ENCODE measurements at regions not wholly inside any gene's neighbourhood (a gene's known extent, or its start where the extent isn't known, plus 50 kb on each side); places are given as distances from the start of the nearest gene placed in this dataset.

GRCh38 chr21:28543975-28544374, 448.7 kb downstream of the LTN1 start:
- H4K20me1 ChIP-seq (ENCODE audit: control insufficient read depth, insufficient read depth, low read depth, low read length), result no peaks in the 10 kb centered on the region
- no peak for TF ChIP-seq CTCF (IDR thresholded peaks at IDR 0.05; ENCODE audit: low read depth, low read length, poor library complexity, severe bottlenecking)
- no peak for TF ChIP-seq EZH2phosphoT487 (IDR thresholded peaks at IDR 0.05; ENCODE audit: borderline replicate concordance, low read length)
- H3K27ac ChIP-seq (ENCODE audit: low read depth, low read length), result no peak overlapping the region
- H3K9me3 ChIP-seq (ENCODE audit: control insufficient read depth, insufficient read depth, low read length), result no peaks in the 10 kb centered on the region
- no peaks in the 10 kb centered on the region for H3K9me2 ChIP-seq (replicated peaks; ENCODE audit: control insufficient read depth, low read length)
- H3K36me3 ChIP-seq (ENCODE audit: control insufficient read depth, low read length), result no peaks in the 10 kb centered on the region
- no peaks in the 10 kb centered on the region for H3F3A ChIP-seq (ENCODE audit: control insufficient read depth, insufficient read depth)
- H3K27me3 ChIP-seq (ENCODE audit: control insufficient read depth, low read length), result no peaks in the 10 kb centered on the region
- H3K79me2 ChIP-seq (ENCODE audit: control insufficient read depth, low read length), result no peaks in the 10 kb centered on the region
- H3K4me2 ChIP-seq (ENCODE audit: low read length), result no peak overlapping the region
- no peak overlapping the region for H3K4me3 ChIP-seq (ENCODE audit: low read length)
- no peaks in the 10 kb centered on the region for H3K4me1 ChIP-seq (ENCODE audit: control insufficient read depth, low read length)

GRCh38 chr21:28541371-28542112, 451.1 kb downstream of the LTN1 start:
- Histone ChIP-seq H3K27me3 (ENCODE audit: control insufficient read depth, low read length) (no peaks in the 10 kb centered on the region), H3K9me3 (ENCODE audit: control insufficient read depth, insufficient read depth, low read length) (no peaks in the 10 kb centered on the region), H3K36me3 (ENCODE audit: control insufficient read depth, low read length) (no peaks in the 10 kb centered on the region), H3K4me3 (ENCODE audit: low read length) (no peak overlapping the region), H3K79me2 (ENCODE audit: control insufficient read depth, low read length) (no peaks in the 10 kb centered on the region), H3K4me1 (ENCODE audit: control insufficient read depth, low read length) (no peaks in the 10 kb centered on the region), H3F3A (ENCODE audit: control insufficient read depth, insufficient read depth) (no peaks in the 10 kb centered on the region), H3K4me2 (ENCODE audit: low read length) (no peak overlapping the region), H3K9me2 (replicated peaks; ENCODE audit: control insufficient read depth, low read length) (no peaks in the 10 kb centered on the region), H3K27ac (ENCODE audit: low read depth, low read length) (no peak overlapping the region), H4K20me1 (ENCODE audit: control insufficient read depth, insufficient read depth, low read depth, low read length) (no peaks in the 10 kb centered on the region)
- no peak for TF ChIP-seq EZH2phosphoT487 (IDR thresholded peaks at IDR 0.05; ENCODE audit: borderline replicate concordance, low read length)
- TF ChIP-seq CTCF (IDR thresholded peaks at IDR 0.05; ENCODE audit: low read depth, low read length, poor library complexity, severe bottlenecking), result no peak

GRCh38 chr21:28540514-28540913, 452.2 kb downstream of the LTN1 start:
- no peak overlapping the region for H3K4me3 ChIP-seq (ENCODE audit: low read length)
- TF ChIP-seq CTCF (IDR thresholded peaks at IDR 0.05; ENCODE audit: low read depth, low read length, poor library complexity, severe bottlenecking) (no peak), EZH2phosphoT487 (IDR thresholded peaks at IDR 0.05; ENCODE audit: borderline replicate concordance, low read length) (no peak)
- H3K27me3 ChIP-seq (ENCODE audit: control insufficient read depth, low read length), result no peaks in the 10 kb centered on the region
- H3F3A ChIP-seq (ENCODE audit: control insufficient read depth, insufficient read depth), result no peaks in the 10 kb centered on the region
- H3K36me3 ChIP-seq (ENCODE audit: control insufficient read depth, low read length), result no peaks in the 10 kb centered on the region
- H3K9me3 ChIP-seq (ENCODE audit: control insufficient read depth, insufficient read depth, low read length), result no peaks in the 10 kb centered on the region
- no peak overlapping the region for H3K27ac ChIP-seq (ENCODE audit: low read depth, low read length)
- H3K4me1 ChIP-seq (ENCODE audit: control insufficient read depth, low read length), result no peaks in the 10 kb centered on the region
- no peaks in the 10 kb centered on the region for H3K9me2 ChIP-seq (replicated peaks; ENCODE audit: control insufficient read depth, low read length)
- H3K79me2 ChIP-seq (ENCODE audit: control insufficient read depth, low read length), result no peaks in the 10 kb centered on the region
- no peak overlapping the region for H3K4me2 ChIP-seq (ENCODE audit: low read length)
- no peaks in the 10 kb centered on the region for H4K20me1 ChIP-seq (ENCODE audit: control insufficient read depth, insufficient read depth, low read depth, low read length)
